HEK293 (cell line): ENCODE measurements at regions not wholly inside any gene's neighbourhood (a gene's known extent, or its start where the extent isn't known, plus 50 kb on each side); places are given as distances from the start of the nearest gene placed in this dataset.

ENCODE experiments used
- CTCF ChIA-PET: fragments of 350-600 bp; formaldehyde crosslinking; extraction: SDS; loops from one replicate; lab custom pipeline; 2021; ENCODE audit warnings: antibody characterized with exemption; lab: Yijun Ruan, JAX
- POLR2A ChIA-PET: fragments of 300-600 bp; formaldehyde crosslinking; extraction: SDS; loops from one replicate; lab custom pipeline; 2020; ENCODE audit warnings: antibody characterized with exemption, inconsistent platforms; lab: Yijun Ruan, JAX
- H3K27ac ChIP-seq: fragments of 200-500 bp; sonication (Bioruptor generic); 2 replicates; pipeline ENCODE4 v1.5.1; 2014; ENCODE audit warnings: low read depth, low read length, control low read depth, inconsistent platforms; ENCODE audit errors: extremely low read depth
- H3K36me3 ChIP-seq, 2 experiments: fragments of 200-500 bp in 1 of 2; sonication (Bioruptor generic) in 1 of 2; 1 replicate in 1 of 2; 2 replicates in 1 of 2; pipeline ENCODE4 v1.5.1; 2014 to 2017; ENCODE audit warnings: inconsistent platforms in 2 of 2, low read length in 2 of 2; ENCODE audit not compliant: control insufficient read depth in 2 of 2, insufficient read depth in 1 of 2
- H3K4me1 ChIP-seq: fragments of 200-500 bp; sonication (Bioruptor generic); 2 replicates; pipeline ENCODE4 v1.5.1; 2014; ENCODE audit warnings: mild to moderate bottlenecking, low read length, inconsistent platforms; ENCODE audit not compliant: control insufficient read depth, insufficient read depth
- H3K4me3 ChIP-seq: 2 replicates; pipeline ENCODE4 v1.5.1; 2011; ENCODE audit warnings: low read depth, mild to moderate bottlenecking, control low read depth, low read length, moderate library complexity
- H3K9me3 ChIP-seq: fragments of 200-500 bp; sonication (Bioruptor generic); 2 replicates; pipeline ENCODE4 v1.5.1; 2014; ENCODE audit warnings: low read depth, low read length, inconsistent platforms; ENCODE audit not compliant: control insufficient read depth, insufficient read depth
- BCL11A ChIP-seq: fragments of 450-650 bp; formaldehyde crosslinking; IDR thresholded peaks from 2 replicates; pipeline ENCODE4 v1.5.1; 2016; ENCODE audit warnings: low read depth, missing biosample characterization, missing genetic modification characterization
- OSR2 ChIP-seq: fragments of 450-650 bp; formaldehyde crosslinking; IDR thresholded peaks from 2 replicates; pipeline ENCODE4 v1.5.1; 2016; ENCODE audit warnings: missing biosample characterization, missing genetic modification characterization
- PRDM1 ChIP-seq: fragments of 450-650 bp; formaldehyde crosslinking; IDR thresholded peaks from 2 replicates; pipeline ENCODE4; 2016; ENCODE audit warnings: missing biosample characterization, missing genetic modification characterization
- TCF7L2 ChIP-seq: IDR thresholded peaks from 2 replicates; pipeline ENCODE4 v1.6.1; 2011; ENCODE audit warnings: low read depth, mild to moderate bottlenecking, inconsistent platforms, low read length, moderate library complexity, borderline replicate concordance
- ZBTB17 ChIP-seq: fragments of 450-650 bp; formaldehyde crosslinking; IDR thresholded peaks from 2 replicates; pipeline ENCODE4 v1.5.1; 2016; ENCODE audit warnings: missing biosample characterization, missing genetic modification characterization
- ZBTB7A ChIP-seq: fragments of 450-650 bp; formaldehyde crosslinking; IDR thresholded peaks from 2 replicates; pipeline ENCODE4 v1.5.1; 2016; ENCODE audit warnings: low read depth, missing biosample characterization, missing genetic modification characterization
- ZNF133 ChIP-seq: fragments of 450-650 bp; formaldehyde crosslinking; IDR thresholded peaks from 2 replicates; pipeline ENCODE4 v1.5.1; 2016; ENCODE audit warnings: missing biosample characterization, missing genetic modification characterization
- ZNF155 ChIP-seq: fragments of 450-650 bp; formaldehyde crosslinking; IDR thresholded peaks from 2 replicates; pipeline ENCODE4 v1.5.1; 2016; ENCODE audit warnings: missing biosample characterization, missing genetic modification characterization
- ZNF223 ChIP-seq: fragments of 450-650 bp; formaldehyde crosslinking; IDR thresholded peaks from 2 replicates; pipeline ENCODE4 v1.5.1; 2016; ENCODE audit warnings: missing biosample characterization, missing genetic modification characterization
- ZNF292 ChIP-seq: fragments of 450-650 bp; formaldehyde crosslinking; IDR thresholded peaks from 2 replicates; pipeline ENCODE4 v1.5.1; 2016; ENCODE audit warnings: low read depth, missing biosample characterization, missing genetic modification characterization, borderline replicate concordance
- ZNF341 ChIP-seq: fragments of 450-650 bp; formaldehyde crosslinking; IDR thresholded peaks from 2 replicates; pipeline ENCODE4; 2016; ENCODE audit warnings: low read depth, missing biosample characterization, missing genetic modification characterization
- ZNF416 ChIP-seq: fragments of 450-650 bp; formaldehyde crosslinking; IDR thresholded peaks from 2 replicates; pipeline ENCODE4 v1.5.1; 2016; ENCODE audit warnings: missing biosample characterization, missing genetic modification characterization
- ZNF596 ChIP-seq: fragments of 450-650 bp; IDR thresholded peaks from 2 replicates; pipeline ENCODE4 v1.5.0; 2018; ENCODE audit warnings: missing biosample characterization, mild to moderate bottlenecking, missing genetic modification characterization, moderate library complexity
- ZNF843 ChIP-seq: fragments of 450-650 bp; formaldehyde crosslinking; IDR thresholded peaks from 2 replicates; pipeline ENCODE4 v1.5.1; 2016; ENCODE audit warnings: missing biosample characterization, missing genetic modification characterization
- ZSCAN16 ChIP-seq: fragments of 450-650 bp; formaldehyde crosslinking; IDR thresholded peaks from 2 replicates; pipeline ENCODE4 v1.5.1; 2016; ENCODE audit warnings: missing biosample characterization, missing genetic modification characterization
- TF ChIP-seq, protein P1 (sequence below): fragments of 450-650 bp; formaldehyde crosslinking; IDR thresholded peaks from 2 replicates; pipeline ENCODE4 v1.5.1; 2016; ENCODE audit warnings: missing biosample characterization, missing genetic modification characterization, low read depth
- TF ChIP-seq, protein P2 (sequence below): fragments of 450-650 bp; formaldehyde crosslinking; IDR thresholded peaks from 2 replicates; pipeline ENCODE4 v1.5.1; 2016; ENCODE audit warnings: missing biosample characterization, missing genetic modification characterization
- TF ChIP-seq, protein P3 (sequence below): fragments of 450-650 bp; IDR thresholded peaks from 2 replicates; pipeline ENCODE4 v1.5.1; 2018; ENCODE audit warnings: missing biosample characterization, mild to moderate bottlenecking, missing genetic modification characterization
- TF ChIP-seq, protein P4 (sequence below): fragments of 450-650 bp; formaldehyde crosslinking; IDR thresholded peaks from 2 replicates; pipeline ENCODE4 v1.5.1; 2017; ENCODE audit warnings: missing biosample characterization, mild to moderate bottlenecking, missing genetic modification characterization, moderate library complexity

DNA sequence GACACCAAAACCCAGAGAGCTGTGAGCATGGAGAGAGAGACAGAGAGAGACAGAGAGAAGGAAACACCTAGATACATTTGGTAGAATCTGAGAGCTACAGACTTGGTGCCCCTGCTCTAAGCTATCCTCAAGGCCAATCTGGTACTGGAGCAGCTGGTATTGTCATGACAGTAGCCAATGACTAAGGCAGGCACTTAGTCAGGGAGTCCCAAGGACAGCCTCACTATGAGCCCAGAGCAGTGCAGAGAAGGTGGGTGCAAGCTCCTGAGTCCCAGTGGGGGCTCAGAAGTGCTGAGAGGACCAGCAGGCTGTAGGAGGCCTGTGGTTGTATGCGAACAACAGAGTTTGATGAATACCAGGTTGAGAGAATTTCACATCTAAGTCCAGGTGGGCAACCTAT is 300.4 kb upstream of the ZNF608 start:
- TF ChIP-seq ZNF133 (tag by site-specific recombination) (no peak), ZNF596 (tag by site-specific recombination) (0 out of 2 replicates have a peak, but pooled peaks have one; percentile 13)
- H3K4me1 ChIP-seq = peaks cover 31% of the 10 kb centered on the region
- CTCF ChIA-PET = interaction anchor here (0.7 to 0.8 kb wide), 2 partner anchors 864 to 1885 kb away, joined by 3 read pairs; no protein-coding TSS in a partner anchor
- no peak overlapping the region for H3K4me3 ChIP-seq
- H3K27ac ChIP-seq = no peak overlapping the region
- no peaks in the 10 kb centered on the region for H3K9me3 ChIP-seq
- no peaks in the 10 kb centered on the region for H3K36me3 ChIP-seq
- POLR2A ChIA-PET = no interaction called here

GRCh38 chr5:125047871-125048270 is 301.4 kb upstream of the ZNF608 start:
- ChIA-PET POLR2A (no interaction called here), CTCF (interaction anchor here (0.6 kb wide), 1 partner anchor 1956 kb away, joined by 3 read pairs; no protein-coding TSS in a partner anchor)

DNA sequence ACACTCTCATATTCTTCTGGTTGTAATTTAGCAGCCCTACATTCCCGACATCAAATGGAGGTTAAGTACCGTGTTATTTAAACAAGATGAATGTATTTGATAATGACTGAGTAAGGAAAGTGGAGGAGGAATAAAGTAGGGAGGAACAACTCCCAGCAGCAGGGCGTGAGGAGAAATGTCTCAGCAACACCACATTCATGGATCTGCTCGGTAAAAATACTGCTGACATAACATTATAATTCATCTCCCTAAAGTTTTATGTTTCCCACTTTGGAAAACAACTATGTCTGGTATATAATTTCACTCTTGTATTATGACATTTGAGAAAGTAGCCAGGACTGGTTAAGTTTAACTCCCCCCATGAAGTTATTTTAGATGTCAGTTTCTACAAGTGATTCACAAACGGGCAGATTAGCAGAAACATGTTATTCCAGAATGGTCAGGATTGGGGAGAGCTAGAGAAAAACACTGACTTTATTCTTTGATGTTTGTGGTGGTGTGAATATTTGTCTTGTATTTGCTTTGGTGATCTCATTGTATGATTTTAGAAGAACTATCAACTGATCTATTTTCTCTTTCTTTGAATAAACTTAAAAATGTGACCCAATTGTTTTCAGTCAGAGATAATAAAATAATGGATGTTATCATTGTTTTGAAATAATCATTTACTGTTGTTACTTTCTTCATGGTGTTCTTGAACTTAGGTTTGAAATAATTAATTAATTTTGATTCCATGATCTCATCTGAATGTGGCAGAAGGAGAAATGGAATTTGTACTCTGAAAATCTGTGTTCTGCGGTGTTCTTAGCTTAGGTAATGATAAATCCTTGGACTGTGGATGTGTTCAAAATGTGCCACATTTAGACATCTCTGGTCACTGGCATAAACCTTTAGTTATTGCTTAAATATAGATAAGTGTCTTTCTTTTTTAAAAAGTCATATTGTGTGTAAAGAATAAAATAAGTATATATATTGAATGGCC is 303.6 kb upstream of the ZNF608 start:
- H3K4me3 ChIP-seq = no peak overlapping the region
- POLR2A ChIA-PET = no interaction called here
- H3K4me1 ChIP-seq = 0 out of 2 replicates have a peak, but pooled peaks cover 5% of the 10 kb centered on the region
- H3K9me3 ChIP-seq = no peaks in the 10 kb centered on the region
- H3K36me3 ChIP-seq = no peaks in the 10 kb centered on the region
- H3K27ac ChIP-seq = peak overlapping the region; percentile 32
- CTCF ChIA-PET = no interaction called here
- TF ChIP-seq ZNF416 (tag by site-specific recombination) (no peak), OSR2 (tag by site-specific recombination) (peak; percentile 30; the same call in 1 of the 2 replicates), ZNF292 (tag by site-specific recombination) (no peak), ZNF341 (0 out of 2 replicates have a peak, but pooled peaks have one; percentile 19), TCF7L2 (0 out of 2 replicates have a peak, but pooled peaks have one; percentile 37), ZNF843 (no peak), ZBTB17 (tag by site-specific recombination) (no peak)
- TF ChIP-seq, protein P1, sequence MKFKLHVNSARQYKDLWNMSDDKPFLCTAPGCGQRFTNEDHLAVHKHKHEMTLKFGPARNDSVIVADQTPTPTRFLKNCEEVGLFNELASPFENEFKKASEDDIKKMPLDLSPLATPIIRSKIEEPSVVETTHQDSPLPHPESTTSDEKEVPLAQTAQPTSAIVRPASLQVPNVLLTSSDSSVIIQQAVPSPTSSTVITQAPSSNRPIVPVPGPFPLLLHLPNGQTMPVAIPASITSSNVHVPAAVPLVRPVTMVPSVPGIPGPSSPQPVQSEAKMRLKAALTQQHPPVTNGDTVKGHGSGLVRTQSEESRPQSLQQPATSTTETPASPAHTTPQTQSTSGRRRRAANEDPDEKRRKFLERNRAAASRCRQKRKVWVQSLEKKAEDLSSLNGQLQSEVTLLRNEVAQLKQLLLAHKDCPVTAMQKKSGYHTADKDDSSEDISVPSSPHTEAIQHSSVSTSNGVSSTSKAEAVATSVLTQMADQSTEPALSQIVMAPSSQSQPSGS (tag by site-specific recombination) = peak; percentile 58
- TF ChIP-seq, protein P2, sequence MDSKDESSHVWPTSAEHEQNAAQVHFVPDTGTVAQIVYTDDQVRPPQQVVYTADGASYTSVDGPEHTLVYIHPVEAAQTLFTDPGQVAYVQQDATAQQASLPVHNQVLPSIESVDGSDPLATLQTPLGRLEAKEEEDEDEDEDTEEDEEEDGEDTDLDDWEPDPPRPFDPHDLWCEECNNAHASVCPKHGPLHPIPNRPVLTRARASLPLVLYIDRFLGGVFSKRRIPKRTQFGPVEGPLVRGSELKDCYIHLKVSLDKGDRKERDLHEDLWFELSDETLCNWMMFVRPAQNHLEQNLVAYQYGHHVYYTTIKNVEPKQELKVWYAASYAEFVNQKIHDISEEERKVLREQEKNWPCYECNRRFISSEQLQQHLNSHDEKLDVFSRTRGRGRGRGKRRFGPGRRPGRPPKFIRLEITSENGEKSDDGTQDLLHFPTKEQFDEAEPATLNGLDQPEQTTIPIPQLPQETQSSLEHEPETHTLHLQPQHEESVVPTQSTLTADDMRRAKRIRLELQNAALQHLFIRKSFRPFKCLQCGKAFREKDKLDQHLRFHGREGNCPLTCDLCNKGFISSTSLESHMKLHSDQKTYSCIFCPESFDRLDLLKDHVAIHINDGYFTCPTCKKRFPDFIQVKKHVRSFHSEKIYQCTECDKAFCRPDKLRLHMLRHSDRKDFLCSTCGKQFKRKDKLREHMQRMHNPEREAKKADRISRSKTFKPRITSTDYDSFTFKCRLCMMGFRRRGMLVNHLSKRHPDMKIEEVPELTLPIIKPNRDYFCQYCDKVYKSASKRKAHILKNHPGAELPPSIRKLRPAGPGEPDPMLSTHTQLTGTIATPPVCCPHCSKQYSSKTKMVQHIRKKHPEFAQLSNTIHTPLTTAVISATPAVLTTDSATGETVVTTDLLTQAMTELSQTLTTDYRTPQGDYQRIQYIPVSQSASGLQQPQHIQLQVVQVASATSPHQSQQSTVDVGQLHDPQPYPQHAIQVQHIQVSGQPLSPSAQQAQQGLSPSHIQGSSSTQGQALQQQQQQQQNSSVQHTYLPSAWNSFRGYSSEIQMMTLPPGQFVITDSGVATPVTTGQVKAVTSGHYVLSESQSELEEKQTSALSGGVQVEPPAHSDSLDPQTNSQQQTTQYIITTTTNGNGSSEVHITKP (tag by site-specific recombination) = peak; percentile 78

More at GRCh38 chr5:125047871-125048270, 301.4 kb upstream of the ZNF608 start:
- Histone ChIP-seq H3K4me3 (no peak overlapping the region), H3K9me3 (no peaks in the 10 kb centered on the region), H3K27ac (no peak overlapping the region), H3K4me1 (peaks cover 23% of the 10 kb centered on the region), H3K36me3 (no peaks in the 10 kb centered on the region)
- TF ChIP-seq, protein P3, sequence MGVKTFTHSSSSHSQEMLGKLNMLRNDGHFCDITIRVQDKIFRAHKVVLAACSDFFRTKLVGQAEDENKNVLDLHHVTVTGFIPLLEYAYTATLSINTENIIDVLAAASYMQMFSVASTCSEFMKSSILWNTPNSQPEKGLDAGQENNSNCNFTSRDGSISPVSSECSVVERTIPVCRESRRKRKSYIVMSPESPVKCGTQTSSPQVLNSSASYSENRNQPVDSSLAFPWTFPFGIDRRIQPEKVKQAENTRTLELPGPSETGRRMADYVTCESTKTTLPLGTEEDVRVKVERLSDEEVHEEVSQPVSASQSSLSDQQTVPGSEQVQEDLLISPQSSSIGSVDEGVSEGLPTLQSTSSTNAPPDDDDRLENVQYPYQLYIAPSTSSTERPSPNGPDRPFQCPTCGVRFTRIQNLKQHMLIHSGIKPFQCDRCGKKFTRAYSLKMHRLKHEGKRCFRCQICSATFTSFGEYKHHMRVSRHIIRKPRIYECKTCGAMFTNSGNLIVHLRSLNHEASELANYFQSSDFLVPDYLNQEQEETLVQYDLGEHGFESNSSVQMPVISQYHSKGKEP = no peak
- TF ChIP-seq BCL11A (tag by site-specific recombination) (no peak), ZBTB7A (tag by site-specific recombination) (no peak), PRDM1 (tag by site-specific recombination) (no peak), ZNF223 (tag by site-specific recombination) (no peak), ZSCAN16 (tag by site-specific recombination) (no peak), ZNF155 (tag by site-specific recombination) (no peak)
- TF ChIP-seq, protein P4, sequence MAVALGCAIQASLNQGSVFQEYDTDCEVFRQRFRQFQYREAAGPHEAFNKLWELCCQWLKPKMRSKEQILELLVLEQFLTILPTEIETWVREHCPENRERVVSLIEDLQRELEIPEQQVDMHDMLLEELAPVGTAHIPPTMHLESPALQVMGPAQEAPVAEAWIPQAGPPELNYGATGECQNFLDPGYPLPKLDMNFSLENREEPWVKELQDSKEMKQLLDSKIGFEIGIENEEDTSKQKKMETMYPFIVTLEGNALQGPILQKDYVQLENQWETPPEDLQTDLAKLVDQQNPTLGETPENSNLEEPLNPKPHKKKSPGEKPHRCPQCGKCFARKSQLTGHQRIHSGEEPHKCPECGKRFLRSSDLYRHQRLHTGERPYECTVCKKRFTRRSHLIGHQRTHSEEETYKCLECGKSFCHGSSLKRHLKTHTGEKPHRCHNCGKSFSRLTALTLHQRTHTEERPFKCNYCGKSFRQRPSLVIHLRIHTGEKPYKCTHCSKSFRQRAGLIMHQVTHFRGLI = no peak
